IPS-18c (cell line): ENCODE measurements at regions not wholly inside any gene's neighbourhood (a gene's known extent, or its start where the extent isn't known, plus 50 kb on each side); places are given as distances from the start of the nearest gene placed in this dataset.
"Not testable (repeated sequence)": the region's sequence is repeated elsewhere in the genome, so short reads cannot be mapped to it uniquely, and the experiment has no call there.

ENCODE experiments used
- H3K4me3 ChIP-seq: 2 replicates; pipeline ENCODE4 v1.7.0; 2013; ENCODE audit warnings: low read depth, mild to moderate bottlenecking, low read length, moderate library complexity; ENCODE audit not compliant: insufficient read depth
- H3K9me3 ChIP-seq: one replicate; pipeline ENCODE4 v1.6.1; 2013; ENCODE audit warnings: mild to moderate bottlenecking, low read length, moderate library complexity; ENCODE audit not compliant: control insufficient read depth, insufficient read depth

- H3K9me3 ChIP-seq: peaks cover 16% of the 10 kb centered on the region
- no peak overlapping the region for H3K4me3 ChIP-seq
These were observed 1512.8 kb downstream of the REEP3 start for GRCh38 chr10:65033957-65034356.

GRCh38 chr10:65040796-65041195 lies 1519.6 kb downstream of the REEP3 start:
- Histone ChIP-seq H3K4me3 (no peak overlapping the region), H3K9me3 (peaks cover 3% of the 10 kb centered on the region)

GRCh38 chr10:65041307-65041706 lies 1520.1 kb downstream of the REEP3 start:
- H3K9me3 ChIP-seq: peaks cover 3% of the 10 kb centered on the region

GRCh38 chr10:65042496-65042895 lies 1521.3 kb downstream of the REEP3 start:
- Histone ChIP-seq H3K4me3 (no peak overlapping the region), H3K9me3 (no peaks in the 10 kb centered on the region)

More at GRCh38 chr10:65041307-65041706, 1520.1 kb downstream of the REEP3 start:
- no peak overlapping the region for H3K4me3 ChIP-seq

- Histone ChIP-seq H3K4me3 (no peak overlapping the region), H3K9me3 (no peaks in the 10 kb centered on the region)
These were observed 1525.6 kb downstream of the REEP3 start for GRCh38 chr10:65046831-65047230.

- H3K9me3 ChIP-seq, H3K4me3 ChIP-seq: not testable (repeated sequence)
These were observed 1530.9 kb downstream of the REEP3 start for GRCh38 chr10:65052111-65052510.

- not testable (repeated sequence) for H3K4me3 ChIP-seq, H3K9me3 ChIP-seq
These were observed 1532.2 kb downstream of the REEP3 start for GRCh38 chr10:65053397-65053796.

GRCh38 chr10:65053831-65054351 lies 1532.7 kb downstream of the REEP3 start:
- H3K9me3 ChIP-seq, H3K4me3 ChIP-seq: not testable (repeated sequence)

GRCh38 chr10:65054701-65055100 lies 1533.5 kb downstream of the REEP3 start:
- H3K4me3 ChIP-seq, H3K9me3 ChIP-seq: not testable (repeated sequence)

- H3K4me3 ChIP-seq: no peak overlapping the region
- no peaks in the 10 kb centered on the region for H3K9me3 ChIP-seq
These were observed 1544.1 kb downstream of the REEP3 start for GRCh38 chr10:65065278-65065677.

GRCh38 chr10:65083222-65083621 lies 1562.0 kb downstream of the REEP3 start:
- no peak overlapping the region for H3K4me3 ChIP-seq
- peaks cover 11% of the 10 kb centered on the region for H3K9me3 ChIP-seq

- no peaks in the 10 kb centered on the region for H3K9me3 ChIP-seq
- no peak overlapping the region for H3K4me3 ChIP-seq
These were observed 1569.8 kb downstream of the REEP3 start for GRCh38 chr10:65090991-65091390.

- Histone ChIP-seq H3K4me3 (no peak overlapping the region), H3K9me3 (no peaks in the 10 kb centered on the region)
These were observed 1578.9 kb downstream of the REEP3 start for GRCh38 chr10:65100146-65100545.

GRCh38 chr10:65100881-65101280 lies 1579.7 kb downstream of the REEP3 start:
- not testable (repeated sequence) for H3K9me3 ChIP-seq, H3K4me3 ChIP-seq

GRCh38 chr10:65110009-65110408 lies 1588.8 kb downstream of the REEP3 start:
- Histone ChIP-seq H3K4me3 (no peak overlapping the region), H3K9me3 (no peaks in the 10 kb centered on the region)

- not testable (repeated sequence) for H3K9me3 ChIP-seq, H3K4me3 ChIP-seq
These were observed 1589.9 kb downstream of the REEP3 start for GRCh38 chr10:65111059-65111458.

- no peak overlapping the region for H3K4me3 ChIP-seq
- no peaks in the 10 kb centered on the region for H3K9me3 ChIP-seq
These were observed 1591.4 kb downstream of the REEP3 start for GRCh38 chr10:65112573-65112972.

- H3K4me3 ChIP-seq: no peak overlapping the region
- H3K9me3 ChIP-seq: no peaks in the 10 kb centered on the region
These were observed 1601.9 kb downstream of the REEP3 start for GRCh38 chr10:65123120-65123519.

GRCh38 chr10:65125212-65125611 lies 1604.0 kb downstream of the REEP3 start:
- Histone ChIP-seq H3K9me3 (no peaks in the 10 kb centered on the region), H3K4me3 (no peak overlapping the region)
